ENCODE measurements at regions not wholly inside any gene's neighbourhood (a gene's known extent, or its start where the extent isn't known, plus 50 kb on each side); places are given as distances from the start of the nearest gene placed in this dataset.
A peak's percentile ranks its signal among the peaks of the same experiment; 100 is the strongest.

DNA sequence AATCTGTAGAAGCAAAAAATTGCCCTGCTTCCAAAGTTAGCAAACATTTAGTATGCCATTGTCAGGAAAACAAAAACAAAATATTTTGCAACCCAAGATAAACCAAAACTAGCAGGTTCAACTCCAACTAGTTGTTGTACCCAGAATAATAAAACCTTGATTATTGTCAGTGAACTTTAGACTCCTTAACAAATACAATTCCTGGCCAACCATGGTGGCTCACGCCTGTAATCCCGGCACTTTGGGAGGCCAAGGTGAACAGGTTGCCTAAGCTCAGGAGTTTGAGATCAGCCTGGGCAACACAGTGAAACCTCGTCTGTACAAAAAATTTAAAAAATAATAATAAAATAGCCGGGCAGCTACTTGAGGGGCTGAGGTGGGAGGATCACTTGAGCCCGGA lies 53.6 kb upstream of the EPCAM start:
- DNase-seq (ENCODE audit: low spot score): no peak

DNA sequence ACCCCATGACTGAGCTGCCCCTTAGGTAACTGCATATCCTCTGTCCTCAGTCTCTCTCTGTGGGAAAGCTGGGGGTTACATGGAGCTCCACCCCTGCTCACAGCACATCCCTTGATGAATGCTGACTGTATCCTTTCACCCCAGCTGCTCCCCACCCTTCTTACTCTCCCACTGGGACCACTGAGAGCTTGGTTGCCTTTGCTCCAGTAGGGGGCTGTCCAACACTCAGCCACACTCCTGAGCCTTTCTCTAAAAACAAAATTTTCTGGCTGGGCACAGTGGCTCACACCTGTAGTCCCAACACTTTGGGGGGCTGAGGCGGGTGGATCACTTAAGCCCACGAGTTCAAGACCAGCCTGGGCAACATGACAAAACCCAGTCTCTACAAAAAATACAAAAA lies 55.4 kb upstream of the EPCAM start:
- DNase-seq (ENCODE audit: low spot score): no peak

DNA sequence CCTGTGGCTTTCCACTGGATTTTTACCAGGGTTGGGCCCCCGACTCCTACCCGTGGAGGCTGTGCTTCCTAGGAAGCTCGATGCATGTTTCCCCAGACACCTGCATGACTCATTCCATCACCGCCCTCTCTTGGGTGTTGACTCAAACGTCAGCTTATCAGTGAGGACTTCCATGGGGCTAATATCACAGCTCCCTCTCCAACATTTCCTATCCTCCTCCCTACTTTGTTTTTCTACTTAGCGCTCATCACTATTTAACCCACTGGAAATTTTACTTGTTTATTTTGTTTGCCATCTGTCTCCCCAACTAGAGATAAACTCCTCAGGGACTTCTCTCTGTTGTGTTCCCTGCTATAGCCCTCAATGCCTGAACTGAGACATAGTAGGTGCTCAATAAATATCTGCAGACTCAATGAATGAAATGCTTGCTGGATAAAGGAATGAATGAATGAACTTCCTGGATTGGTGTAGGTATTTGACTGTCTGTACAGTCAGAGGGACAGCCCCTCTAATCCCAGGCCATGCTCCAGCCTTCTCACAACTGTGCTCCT lies 55.9 kb upstream of the EPCAM start:
- DNase-seq (ENCODE audit: low spot score): no peak

DNA sequence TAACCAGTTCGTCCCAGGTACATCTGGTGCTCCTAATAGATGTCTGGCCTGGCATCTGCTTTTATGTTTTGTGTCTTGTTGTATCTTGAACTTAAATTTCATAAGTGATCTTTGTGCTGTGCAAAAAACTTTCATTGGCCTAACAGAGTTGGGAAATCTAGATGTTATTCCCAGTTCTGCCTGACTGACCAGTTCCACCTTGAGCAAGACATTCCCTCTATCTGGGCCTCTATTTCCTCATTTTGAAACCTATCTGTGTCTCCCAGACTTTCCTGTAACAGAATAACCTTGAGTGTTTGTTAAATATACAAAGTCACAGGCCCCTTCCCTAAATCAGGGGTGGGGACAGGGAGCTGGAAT lies 56.6 kb upstream of the EPCAM start:
- DNase-seq (ENCODE audit: low spot score): no peak

DNA sequence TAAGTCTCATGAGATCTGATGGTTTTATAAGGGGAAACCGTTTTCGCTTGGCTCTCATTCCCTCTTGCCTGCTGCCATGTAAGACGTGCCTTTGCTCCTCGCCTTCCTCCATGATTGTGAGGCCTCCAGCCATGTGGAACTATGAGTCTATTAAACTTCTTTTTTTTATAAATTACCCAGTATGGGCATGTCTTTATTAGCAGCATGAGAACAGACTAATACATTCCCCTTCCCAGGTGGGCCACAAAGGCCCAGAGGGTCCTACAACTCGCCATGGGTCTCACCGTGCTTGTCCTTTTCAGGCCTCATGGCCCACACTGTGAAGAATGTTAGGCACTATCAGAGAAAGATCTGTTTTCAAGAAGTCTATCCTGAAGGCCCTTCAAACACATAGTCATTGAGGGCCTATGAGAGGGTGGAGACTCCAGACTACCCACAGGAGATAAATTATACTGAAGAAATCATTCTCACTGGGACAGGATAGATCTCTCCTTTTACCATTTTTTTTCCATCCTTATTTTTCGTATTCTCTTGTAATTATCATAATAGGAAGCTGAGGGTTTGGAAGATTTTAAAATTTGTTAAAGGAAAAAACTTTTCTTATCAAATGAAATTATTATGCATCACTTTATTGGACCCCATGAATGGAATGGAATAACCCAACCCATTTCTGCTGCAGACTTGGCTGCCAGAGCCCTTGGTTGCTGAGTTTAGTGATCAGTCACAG lies 57.2 kb upstream of the EPCAM start:
- DNase-seq (ENCODE audit: low spot score): no peak

DNA sequence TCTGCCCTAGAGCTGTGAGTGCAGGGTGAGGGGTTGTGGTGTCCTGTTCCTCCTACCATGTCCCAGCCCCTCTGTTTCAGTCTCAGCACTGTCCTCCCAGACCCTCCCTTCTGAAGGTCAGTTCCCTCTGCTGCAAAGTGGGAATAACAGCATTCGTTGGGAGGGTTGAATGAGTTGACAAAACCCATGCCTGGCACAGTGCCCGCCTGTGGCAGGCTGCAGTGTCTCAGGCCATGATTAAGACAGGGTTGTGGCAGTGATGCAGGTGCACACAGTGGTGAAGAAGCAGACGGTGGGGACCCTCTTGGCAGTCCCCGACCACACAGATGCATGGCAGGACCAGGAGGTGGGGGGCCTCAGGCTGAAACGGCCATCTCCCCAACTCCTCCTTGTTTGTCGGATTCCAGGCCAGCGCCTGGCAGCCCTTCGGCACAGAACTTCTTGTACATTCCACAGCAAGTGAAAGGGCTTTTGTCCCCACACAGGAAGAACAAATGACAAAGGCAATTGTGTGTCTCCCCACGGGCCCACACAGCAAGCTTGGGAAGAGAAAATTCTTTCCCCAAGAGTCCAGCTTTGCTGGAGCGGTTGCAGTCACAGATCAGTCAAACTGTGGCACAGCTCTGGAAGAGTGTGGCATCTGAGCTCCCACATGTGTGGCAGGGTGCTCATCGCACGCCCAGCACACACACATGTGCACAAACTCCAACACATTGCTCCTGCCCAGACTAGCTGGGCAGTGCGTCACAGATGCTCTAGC lies 58.1 kb upstream of the EPCAM start:
- no peak for DNase-seq (ENCODE audit: low spot score)

DNA sequence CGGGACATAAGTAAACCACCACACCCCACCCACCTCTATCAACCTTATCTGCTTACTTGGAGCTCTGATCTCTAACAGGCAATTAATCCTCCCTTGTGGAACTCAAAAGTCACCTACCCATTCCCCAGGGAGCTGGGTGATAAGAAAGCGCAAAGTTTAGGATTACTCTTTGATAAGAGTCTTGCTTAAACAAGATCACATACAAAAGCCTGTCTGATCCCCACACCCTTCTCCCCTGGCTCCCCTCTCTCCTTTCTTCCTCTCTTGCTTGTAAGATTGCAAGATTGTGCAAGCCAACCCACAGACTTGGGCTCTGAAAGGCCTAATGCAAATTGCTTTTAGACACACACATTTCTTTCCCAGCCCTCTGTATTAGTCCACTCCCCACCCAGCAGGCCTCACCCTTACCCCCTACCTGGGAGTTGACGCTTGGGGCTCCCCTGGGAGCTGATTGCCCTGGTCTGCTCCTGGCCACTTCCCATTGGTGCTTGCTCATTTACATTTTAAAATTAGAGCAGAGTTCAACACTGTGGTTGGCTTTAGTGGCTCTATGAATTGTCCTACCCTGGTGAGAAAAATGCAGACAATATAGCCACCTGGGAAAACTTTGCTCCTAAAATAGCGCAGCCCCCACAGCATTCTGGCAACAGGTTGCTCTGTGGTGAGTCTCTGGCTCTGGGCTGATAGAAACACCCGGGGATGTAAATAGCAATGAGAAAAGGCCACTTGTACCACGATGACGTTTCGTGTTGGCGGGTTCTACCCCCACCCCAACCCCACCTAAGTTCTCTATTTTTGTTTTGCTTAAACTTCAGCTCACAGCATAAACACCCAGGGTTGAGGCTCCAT lies 58.9 kb upstream of the EPCAM start:
- DNase-seq (ENCODE audit: low spot score): peak; percentile 22

DNA sequence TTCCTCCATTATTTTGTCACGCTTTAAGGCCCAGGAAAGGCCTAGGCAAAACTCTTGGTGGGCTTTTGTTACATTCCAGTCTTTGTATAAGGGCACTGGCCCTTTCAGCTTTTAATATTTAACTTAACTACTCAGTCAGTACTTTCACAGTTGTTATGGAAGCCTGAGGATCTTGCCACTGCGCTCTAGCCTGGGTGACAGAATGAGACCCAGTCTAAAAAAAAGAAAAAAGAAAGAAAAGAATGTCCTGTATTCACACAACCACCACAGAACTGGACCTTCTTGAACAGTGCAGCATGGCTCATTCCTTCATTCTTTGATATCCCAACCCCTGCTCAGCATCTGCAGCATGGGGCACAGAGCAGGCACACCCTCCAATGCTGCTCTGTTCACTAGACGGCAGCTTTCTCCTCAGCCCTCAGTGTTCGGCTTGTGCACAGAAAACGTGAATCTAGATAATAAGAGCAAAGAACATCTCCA lies 59.6 kb upstream of the EPCAM start:
- DNase-seq (ENCODE audit: low spot score): no peak

DNA sequence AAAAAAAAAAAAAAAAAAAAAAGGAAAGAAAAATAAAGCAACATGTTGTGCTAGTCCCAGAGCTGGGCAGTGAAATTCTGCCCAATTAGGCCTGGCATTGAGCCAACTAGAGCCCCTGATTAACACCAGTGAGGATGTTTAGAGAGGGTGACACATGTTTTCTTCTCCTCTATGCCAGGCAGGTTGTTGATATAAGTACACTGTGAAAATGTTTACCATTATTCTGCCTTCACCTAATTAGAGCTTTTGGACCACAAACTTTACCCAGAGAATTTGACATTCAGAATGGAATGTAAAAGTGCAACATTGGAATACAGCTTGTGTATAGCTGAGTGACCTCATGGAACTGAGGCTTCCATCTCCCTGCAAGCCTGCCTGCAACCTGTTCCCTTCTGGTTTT lies 62.0 kb upstream of the EPCAM start:
- DNase-seq (ENCODE audit: low spot score): no peak

DNA sequence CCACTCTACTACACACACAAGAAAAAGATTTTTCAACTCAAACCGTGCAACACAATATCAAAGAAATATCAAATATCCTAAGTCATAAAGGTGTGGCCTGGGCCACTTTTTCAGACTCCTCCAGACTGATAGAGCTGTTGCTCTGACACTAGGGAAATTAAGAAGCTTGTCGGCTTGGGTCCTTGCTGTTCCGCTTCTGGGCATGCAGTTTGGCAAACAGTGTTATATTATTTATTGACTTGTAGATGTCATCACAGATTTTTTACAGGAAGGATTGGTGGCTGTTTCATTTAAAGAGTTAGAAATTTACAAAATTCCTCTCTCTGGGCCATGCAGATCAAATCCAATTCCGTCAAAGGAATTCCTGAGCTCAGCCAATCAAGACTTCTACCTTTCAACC lies 64.5 kb upstream of the EPCAM start:
- DNase-seq (ENCODE audit: low spot score): no peak

DNA sequence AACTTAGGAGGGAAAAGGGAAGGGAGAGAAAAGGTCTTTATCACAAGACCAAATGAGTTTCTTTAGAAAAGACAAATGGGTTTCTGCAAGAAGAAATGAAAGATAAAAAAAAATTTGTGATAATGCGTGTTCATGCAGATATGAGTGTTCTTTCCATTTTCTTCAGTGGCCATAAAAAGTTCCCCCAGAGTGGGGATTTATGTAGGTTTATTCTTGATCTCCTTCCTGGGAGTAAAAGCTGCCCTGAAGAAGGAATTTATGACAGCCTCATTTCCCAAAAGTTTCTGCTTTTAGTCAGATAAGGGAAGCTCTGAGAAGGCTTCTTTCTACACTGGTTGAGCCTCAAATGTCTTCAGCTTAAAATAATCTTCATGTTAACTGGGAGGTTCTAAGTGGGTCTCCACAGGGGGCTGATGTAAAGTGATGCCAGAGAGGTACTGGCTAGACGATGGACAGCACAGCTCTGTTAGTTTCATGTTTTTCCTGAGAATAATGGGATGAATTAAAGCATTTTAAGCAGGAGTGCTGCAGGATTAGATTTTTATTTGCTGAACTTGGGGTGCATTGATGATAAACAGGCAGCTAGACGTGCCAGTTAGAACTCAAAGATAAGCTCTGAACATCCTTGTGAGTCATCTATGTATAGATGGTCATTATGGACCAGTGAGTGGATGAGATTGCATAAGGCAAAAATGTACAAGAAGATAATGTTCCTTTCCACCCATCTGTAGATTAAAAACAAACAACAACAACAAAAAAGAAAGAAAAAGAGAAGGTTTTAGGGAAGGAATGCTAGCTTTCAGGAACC lies 65.6 kb upstream of the EPCAM start:
- no peak for DNase-seq (ENCODE audit: low spot score)

DNA sequence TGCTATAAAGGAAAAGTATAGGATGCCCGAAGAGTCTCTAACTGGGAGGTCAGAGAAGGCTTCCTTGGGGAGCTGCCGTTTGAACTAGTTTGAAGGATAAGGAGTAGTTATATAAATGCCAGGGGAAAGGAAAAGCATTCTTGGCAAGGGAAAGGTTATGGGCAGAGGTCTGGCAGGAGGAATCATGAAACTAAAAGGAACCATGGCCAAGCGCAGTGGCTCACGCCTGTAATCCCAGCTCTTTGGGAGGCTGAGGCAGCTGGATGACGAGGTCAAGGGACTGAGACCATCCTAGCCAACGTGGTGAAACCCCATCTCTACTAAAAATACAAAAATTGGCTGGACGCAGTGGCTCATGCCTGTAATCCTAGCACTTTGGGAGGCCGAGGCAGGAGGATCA lies 66.8 kb upstream of the EPCAM start:
- no peak for DNase-seq (ENCODE audit: low spot score)

DNA sequence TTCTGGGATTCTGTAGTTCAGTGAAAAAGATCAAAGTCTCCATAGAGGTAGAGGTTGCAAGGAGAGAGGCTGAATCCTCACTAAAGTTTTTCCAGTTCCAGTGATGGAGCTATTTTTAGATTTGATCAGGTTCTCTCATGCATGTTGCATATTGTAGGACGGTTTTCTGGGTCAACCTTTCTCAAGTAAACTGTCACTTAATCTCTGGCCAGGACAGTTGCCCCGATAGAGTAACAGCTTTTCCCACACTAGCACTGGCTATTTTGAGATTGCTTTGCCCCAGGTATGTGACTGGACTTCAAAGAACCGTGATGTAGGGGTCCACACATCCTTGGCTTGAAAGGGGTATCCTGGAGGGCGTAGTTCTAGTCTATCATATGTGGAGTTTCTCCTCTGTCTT lies 67.4 kb upstream of the EPCAM start:
- no peak for DNase-seq (ENCODE audit: low spot score)

DNA sequence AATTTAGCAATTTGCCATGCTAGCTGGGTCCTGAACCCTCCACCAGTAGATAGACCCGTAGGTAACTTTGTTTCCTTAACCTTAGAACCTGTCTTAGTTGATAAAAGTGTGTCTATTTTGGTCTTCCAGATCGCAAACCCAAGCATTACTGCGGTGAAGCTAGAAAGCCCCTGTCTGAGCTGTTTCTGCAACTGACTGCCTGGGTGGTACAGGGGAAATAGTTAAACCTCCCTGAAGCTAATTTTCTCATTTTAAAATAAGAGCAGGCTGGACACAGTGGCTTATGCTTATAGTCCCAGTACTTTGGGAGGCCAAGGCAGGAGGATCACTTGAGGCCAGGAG lies 67.9 kb upstream of the EPCAM start:
- DNase-seq (ENCODE audit: low spot score): no peak

DNA sequence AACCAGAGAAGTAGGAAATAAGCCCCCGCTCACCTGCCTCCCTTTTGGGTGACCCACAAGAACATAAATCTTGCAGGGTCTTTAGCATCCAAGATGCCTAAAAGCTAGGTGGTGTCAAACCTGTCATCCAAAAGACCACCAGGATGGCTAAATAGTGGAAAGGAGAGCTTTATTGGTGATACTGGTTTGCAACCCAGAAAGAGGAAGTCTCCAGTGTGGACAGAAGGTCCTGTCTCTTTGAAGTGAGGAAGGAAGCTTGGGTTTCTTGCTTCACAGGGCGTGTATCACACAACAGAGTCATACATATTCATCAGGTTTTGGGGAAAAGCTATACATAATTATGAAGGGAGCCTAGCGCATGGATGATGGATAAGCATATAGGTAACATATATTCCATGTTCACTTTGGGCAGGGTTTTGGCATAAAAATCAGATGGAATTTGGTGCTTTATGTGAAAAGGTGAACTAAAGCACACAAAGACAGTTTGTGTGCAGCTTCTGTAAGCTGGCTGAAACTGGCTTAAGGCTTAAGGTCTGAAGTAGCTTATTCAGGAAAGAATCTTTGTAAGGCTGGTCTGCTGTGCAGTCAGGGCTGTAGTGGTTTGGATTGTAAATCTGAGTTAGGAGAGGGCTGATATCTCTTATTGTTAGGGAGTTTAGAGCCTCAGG lies 68.4 kb upstream of the EPCAM start:
- DNase-seq (ENCODE audit: low spot score): no peak

DNA sequence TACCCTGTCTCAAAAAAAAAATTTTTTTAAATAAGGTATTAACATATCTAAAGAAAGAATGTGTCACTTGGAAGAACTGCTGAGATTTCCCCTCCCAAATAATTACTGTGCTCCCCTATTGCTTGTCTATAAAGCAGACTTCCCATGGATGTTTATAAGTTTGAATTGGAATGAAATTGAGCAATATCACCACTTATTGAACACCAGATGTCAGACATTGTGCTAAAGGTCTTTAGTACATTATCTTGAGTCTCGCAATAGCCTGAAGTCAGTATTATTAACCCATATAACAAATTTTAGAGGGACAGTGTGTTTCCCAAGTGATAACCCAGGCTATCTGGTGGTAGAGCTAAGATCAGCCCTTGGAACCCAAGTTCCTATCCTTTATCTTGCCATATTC lies 69.0 kb upstream of the EPCAM start:
- no peak for DNase-seq (ENCODE audit: low spot score)

DNA sequence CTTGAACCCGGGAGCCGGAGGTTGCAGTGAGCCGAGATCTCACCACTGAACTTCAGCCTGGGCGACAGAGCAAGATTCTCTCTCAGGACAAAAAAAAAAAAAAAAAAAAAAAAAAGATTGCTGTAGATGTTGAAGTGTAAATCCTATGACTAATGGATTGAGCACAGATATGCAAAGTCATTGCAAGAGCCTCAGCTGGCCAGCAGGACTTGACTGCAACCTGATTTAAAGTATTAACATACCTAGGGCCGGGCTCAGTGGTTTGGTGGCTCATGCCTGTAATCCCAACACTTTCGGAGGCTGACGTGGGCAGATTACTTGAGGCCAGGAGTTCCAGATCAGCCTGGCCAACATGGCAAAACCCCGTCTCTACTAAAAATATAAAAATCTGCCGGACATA lies 69.6 kb upstream of the EPCAM start:
- DNase-seq (ENCODE audit: low spot score): no peak

DNA sequence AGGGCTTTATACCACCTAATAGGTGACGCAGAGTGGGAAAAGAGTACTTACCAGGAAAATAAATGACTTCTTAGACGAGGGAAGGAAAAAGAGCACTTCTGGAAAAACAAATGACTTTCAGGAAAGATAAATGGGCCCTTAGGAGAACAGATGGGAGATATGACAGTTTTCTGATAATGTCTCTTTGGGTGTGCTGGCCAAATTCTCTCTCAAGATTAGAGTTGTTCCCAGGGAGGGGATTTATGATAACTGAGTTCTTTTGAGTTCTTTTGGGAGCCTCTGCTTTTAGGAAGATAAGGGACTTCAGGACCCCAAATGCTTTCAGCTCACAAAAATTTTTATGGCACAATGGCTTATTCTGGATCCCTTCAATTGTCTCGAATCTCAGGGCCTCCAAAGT lies 70.3 kb upstream of the EPCAM start:
- no peak for DNase-seq (ENCODE audit: low spot score)

DNA sequence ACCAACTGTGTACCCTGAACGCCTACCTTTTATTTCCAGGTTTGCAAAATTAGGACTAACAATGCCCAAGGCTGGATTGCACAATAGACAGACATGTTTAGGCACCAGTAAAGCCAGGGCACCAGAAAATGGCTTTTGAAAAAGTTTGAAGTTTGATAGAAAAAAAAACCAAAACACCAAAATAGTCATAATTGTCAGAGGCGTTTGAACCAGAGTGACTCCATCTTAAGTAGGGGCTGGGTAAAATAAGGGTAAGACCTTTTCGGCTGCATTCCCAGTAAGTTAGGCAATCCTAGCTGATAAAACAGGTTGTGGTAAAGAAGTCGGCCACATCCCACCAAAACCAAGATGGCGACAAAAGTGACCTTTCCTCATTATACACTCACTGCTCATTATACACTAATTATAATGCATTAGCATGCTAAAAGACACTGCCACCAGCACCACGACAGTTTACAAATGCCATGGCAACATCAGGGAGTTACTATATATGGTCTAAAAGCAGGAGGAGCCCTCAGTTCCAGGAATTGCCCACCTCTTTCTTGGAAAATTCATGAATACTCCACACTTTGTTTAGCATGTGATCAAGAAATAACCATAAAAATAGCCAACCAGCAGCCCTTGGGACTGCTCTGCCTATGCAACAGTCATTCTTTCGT lies 71.2 kb upstream of the EPCAM start:
- no peak for DNase-seq (ENCODE audit: low spot score)

DNA sequence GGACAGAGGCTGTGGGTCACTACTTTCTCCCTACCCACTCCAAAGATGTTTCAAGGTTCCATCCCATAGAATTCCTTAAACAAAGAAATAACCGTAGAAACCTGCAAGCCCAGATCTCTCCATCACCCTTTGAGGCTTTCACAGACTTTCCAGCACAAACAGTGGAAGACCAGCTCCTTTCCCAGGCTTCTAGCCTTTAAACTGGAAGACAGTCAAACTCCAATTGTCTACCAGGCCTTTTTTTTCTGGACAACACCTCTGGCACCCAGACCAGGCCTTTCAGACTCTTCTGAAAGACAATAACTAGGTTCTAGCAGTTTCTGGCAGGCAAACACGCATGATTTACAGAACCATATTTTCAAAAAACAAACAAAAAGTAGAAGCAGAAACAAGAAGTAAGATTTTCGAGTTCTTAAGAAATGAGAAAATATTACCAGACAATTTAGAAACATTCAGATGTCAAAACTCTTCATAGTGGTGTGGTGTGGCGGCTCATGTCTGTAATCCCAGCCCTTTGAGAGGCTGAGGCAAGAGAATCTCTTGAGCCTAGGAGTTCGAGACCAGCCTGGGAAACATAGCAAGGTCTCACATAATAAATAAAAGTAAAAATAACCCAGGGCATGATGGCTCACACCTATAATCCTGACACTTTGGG lies 73.0 kb upstream of the EPCAM start:
- no peak for DNase-seq (ENCODE audit: low spot score)

All from SK-N-DZ (cell line).